Adrenal gland (tissue), 9 donors: ENCODE measurements at regions not wholly inside any gene's neighbourhood (a gene's known extent, or its start where the extent isn't known, plus 50 kb on each side); places are given as distances from the start of the nearest gene placed in this dataset.

Source experiments
- DNase-seq, 7 donors: peaks; one replicate each; pipeline ENCODE4 v3.0.0-alpha.2; 2019 to 2020
- H3K27ac ChIP-seq, 5 donors: fragments of 200-600 bp; sonication (generic) in 4 of 5; 1 replicate in 3 of 5; 2 replicates in 2 of 5; pipeline versions ENCODE4 v1.5.1 to v1.8.0; 2016 to 2020; ENCODE audit warnings: mild to moderate bottlenecking in 1 of 5
- H3K27me3 ChIP-seq: fragments of 200-600 bp; 2 replicates; pipeline ENCODE4 v1.8.0; 2021
- H3K36me3 ChIP-seq, 2 donors: fragments of 200-600 bp; replicated peaks in 1 of 2; 1 replicate in 1 of 2; 2 replicates in 1 of 2; pipeline versions ENCODE4 v1.5.1 to v1.8.0; 2018 to 2022
- H3K4me1 ChIP-seq, 2 donors: fragments of 200-600 bp; replicated peaks in 1 of 2; 1 replicate in 1 of 2; 2 replicates in 1 of 2; pipeline versions ENCODE4 v1.5.1 to v1.8.0; 2018 to 2021
- H3K4me3 ChIP-seq, 4 donors: fragments of 200-600 bp; sonication (generic) in 3 of 4; one replicate each; pipeline ENCODE4 v1.5.1; 2016 to 2018
- H3K9me3 ChIP-seq, 3 donors: fragments of 200-600 bp; sonication (generic) in 1 of 3; replicated peaks in 1 of 3; 1 replicate in 2 of 3; 2 replicates in 1 of 3; pipeline versions ENCODE4 v1.5.1 to v1.8.0; 2016 to 2021
- POLR2A ChIP-seq, 2 donors: fragments of 450-650 bp; IDR thresholded peaks; one replicate each; pipeline ENCODE4 v1.6.1; 2017; ENCODE audit warnings: antibody characterized with exemption in 2 of 2, mild to moderate bottlenecking in 2 of 2, moderate library complexity in 1 of 2
- WGBS, 4 donors: extraction: QIAGEN DNeasy Blood & Tissue Kit in 2 of 4; methylation state at CpG; one replicate each; pipeline versions ENCODE4 v1.1.5 to v1.1.7; 2013 to 2017; 5-methylcytosine and 5-hydroxymethylcytosine counted together
- intact Hi-C, 2 donors: fragments of 100-400 bp; cut with DNase I; formaldehyde crosslinking; loops; one replicate each; pipeline versions ENCODE4 v1.14.1 to v1.15.0; 2022 to 2023
- TF ChIP-seq, protein P1 (sequence below), 6 experiments: fragments of 450-650 bp in 4 of 6; fragments of 200-600 bp in 2 of 6; sonication (generic) in 1 of 6; IDR thresholded peaks; 1 replicate in 5 of 6; 2 replicates in 1 of 6; pipeline versions ENCODE4 v1.5.1 to v1.8.0; 2016 to 2021; ENCODE audit warnings: antibody characterized with exemption in 6 of 6, mild to moderate bottlenecking in 2 of 6, moderate library complexity in 1 of 6
- donor health status: healthy with polysubstance abuse.
- donor health status: Bipolar disorder and iron deficiency.
- donor health status: DM: yes; HTN: yes; CAD: no.
- donor health status: DM: no; HTN: no; CAD: no.
- donor health status: DM: no; HTN: no; CAD: no.

DNA sequence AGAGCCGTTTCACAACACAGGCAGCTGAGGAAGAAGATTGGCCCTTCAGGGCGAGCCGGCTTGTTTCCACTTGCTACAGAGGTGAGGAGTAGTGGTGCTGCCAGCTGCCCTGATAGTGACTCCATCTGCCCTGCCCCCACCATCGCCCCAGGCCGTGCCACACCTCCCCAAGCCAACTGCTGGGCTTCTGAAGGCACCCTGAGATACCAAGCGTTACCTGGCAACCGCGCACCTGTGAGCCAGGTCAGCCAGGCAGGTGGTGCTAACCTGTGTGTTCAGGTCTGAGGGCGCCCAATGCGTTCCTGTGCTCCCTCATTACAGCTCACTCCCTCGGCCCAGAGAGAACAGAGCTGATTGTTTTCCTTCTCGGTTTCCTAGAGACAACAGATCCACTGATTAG lies 299.1 kb upstream of the ID4 start:
- H3K27me3 ChIP-seq = no peaks in the 10 kb centered on the region
- H3K36me3 ChIP-seq = no peaks in the 10 kb centered on the region
- peak in 1 of 7 donors; percentile 55 for DNase-seq
- no peak for TF ChIP-seq POLR2A (IDR thresholded peaks at IDR 0.05)
- TF ChIP-seq, protein P1, sequence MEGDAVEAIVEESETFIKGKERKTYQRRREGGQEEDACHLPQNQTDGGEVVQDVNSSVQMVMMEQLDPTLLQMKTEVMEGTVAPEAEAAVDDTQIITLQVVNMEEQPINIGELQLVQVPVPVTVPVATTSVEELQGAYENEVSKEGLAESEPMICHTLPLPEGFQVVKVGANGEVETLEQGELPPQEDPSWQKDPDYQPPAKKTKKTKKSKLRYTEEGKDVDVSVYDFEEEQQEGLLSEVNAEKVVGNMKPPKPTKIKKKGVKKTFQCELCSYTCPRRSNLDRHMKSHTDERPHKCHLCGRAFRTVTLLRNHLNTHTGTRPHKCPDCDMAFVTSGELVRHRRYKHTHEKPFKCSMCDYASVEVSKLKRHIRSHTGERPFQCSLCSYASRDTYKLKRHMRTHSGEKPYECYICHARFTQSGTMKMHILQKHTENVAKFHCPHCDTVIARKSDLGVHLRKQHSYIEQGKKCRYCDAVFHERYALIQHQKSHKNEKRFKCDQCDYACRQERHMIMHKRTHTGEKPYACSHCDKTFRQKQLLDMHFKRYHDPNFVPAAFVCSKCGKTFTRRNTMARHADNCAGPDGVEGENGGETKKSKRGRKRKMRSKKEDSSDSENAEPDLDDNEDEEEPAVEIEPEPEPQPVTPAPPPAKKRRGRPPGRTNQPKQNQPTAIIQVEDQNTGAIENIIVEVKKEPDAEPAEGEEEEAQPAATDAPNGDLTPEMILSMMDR (IDR thresholded peaks at IDR 0.05) = no peak
- no peak overlapping the region for H3K27ac ChIP-seq
- H3K4me1 ChIP-seq = no peaks in the 10 kb centered on the region
- H3K9me3 ChIP-seq = no peaks in the 10 kb centered on the region
- H3K4me3 ChIP-seq = no peak overlapping the region
- 70 to 77% (median 75%) methylated on average over 10 to 12 of the region's 12 CpGs for WGBS, 4 donors
- intact Hi-C loops = no loop called here

DNA sequence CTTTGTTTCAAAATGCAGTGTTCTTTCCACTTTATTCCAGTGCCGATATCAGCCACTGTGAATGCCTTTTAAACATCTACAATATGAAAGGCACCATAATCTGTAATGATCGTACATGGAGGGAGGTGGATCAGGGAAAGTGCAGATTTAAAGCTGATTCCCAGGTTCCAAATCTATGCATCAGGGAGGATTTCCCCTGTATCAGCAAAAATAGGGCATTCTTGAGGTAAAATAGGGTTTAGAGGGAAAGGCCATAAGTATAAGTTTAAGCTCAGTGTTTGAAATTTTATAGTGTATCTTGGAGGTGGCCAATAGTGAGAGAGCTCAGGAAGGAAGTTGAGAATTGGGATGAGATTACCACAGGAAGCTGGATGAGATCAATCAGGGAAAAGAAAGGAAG lies 289.7 kb upstream of the ID4 start:
- Histone ChIP-seq H3K27ac (no peak overlapping the region), H3K36me3 (no peaks in the 10 kb centered on the region), H3K4me1 (no peaks in the 10 kb centered on the region), H3K27me3 (no peaks in the 10 kb centered on the region), H3K4me3 (no peak overlapping the region), H3K9me3 (no peaks in the 10 kb centered on the region)
- intact Hi-C loops = no loop called here
- 78 to 84% (median 81%) methylated on average over 2 of the region's 2 CpGs for WGBS, 4 donors
- TF ChIP-seq, protein P1 (IDR thresholded peaks at IDR 0.05) = no peak
- no peak for TF ChIP-seq POLR2A (IDR thresholded peaks at IDR 0.05)
- DNase-seq = no peak

DNA sequence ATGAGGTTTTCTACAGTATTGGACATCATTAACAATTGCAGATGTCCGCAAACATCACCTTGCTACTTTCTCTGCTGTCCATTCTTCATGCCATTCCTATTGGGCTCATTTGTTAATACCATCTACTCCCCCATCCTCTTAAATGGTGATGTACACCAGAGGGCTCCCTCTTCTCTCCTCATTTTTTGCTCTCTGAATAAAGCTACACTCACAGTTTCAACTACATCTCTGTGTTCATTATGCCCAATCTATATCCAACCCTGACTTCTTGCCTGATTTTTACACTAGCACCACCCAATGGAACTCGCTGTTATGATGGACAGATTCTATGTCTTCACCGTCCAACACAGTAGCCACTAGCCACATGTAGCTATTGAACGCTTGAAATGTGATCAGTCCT lies 288.1 kb upstream of the ID4 start:
- no peak for DNase-seq
- intact Hi-C loops = no loop called here
- WGBS, 4 donors = 81 to 87% (median 84%) methylated on average over 4 of the region's 4 CpGs

DNA sequence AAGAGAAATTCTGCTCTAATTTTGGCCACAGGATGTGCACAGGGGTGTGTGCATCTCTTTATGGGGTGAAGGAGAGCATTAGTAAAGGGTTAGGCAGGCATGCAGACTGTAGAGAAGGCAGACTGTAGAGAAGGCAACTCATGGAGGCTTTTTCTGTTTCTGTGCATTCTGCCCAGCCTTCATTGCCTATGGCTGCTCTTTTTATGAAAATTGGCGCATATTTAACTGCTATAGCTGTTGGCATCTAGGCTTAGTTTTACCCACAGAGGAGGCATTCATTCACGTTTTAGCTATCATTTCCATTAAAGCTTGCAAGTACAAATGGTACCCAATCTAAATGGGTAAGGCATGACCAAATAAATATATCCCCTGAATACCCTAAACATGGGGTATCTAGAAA lies 286.8 kb upstream of the ID4 start:
- H3K36me3 ChIP-seq = no peaks in the 10 kb centered on the region
- no peak for TF ChIP-seq POLR2A (IDR thresholded peaks at IDR 0.05)
- TF ChIP-seq, protein P1 (IDR thresholded peaks at IDR 0.05) = no peak
- no peaks in the 10 kb centered on the region for H3K9me3 ChIP-seq
- no peaks in the 10 kb centered on the region for H3K4me1 ChIP-seq
- DNase-seq = no peak
- H3K27ac ChIP-seq = no peak overlapping the region
- 55 to 70% (median 58%) methylated on average over 2 of the region's 2 CpGs for WGBS, 4 donors
- H3K4me3 ChIP-seq = no peak overlapping the region
- intact Hi-C loops = no loop called here
- no peaks in the 10 kb centered on the region for H3K27me3 ChIP-seq

More for the DNA sequence above, 288.1 kb upstream of the ID4 start:
- H3K4me3 ChIP-seq = no peak overlapping the region
- no peaks in the 10 kb centered on the region for H3K9me3 ChIP-seq
- H3K36me3 ChIP-seq = no peaks in the 10 kb centered on the region
- no peaks in the 10 kb centered on the region for H3K4me1 ChIP-seq
- H3K27ac ChIP-seq = no peak overlapping the region
- no peaks in the 10 kb centered on the region for H3K27me3 ChIP-seq
- TF ChIP-seq, protein P1 (IDR thresholded peaks at IDR 0.05) = no peak
- TF ChIP-seq POLR2A (IDR thresholded peaks at IDR 0.05) = no peak
